ENCODE measurements at regions not wholly inside any gene's neighbourhood (a gene's known extent, or its start where the extent isn't known, plus 50 kb on each side); places are given as distances from the start of the nearest gene placed in this dataset.

DNA sequence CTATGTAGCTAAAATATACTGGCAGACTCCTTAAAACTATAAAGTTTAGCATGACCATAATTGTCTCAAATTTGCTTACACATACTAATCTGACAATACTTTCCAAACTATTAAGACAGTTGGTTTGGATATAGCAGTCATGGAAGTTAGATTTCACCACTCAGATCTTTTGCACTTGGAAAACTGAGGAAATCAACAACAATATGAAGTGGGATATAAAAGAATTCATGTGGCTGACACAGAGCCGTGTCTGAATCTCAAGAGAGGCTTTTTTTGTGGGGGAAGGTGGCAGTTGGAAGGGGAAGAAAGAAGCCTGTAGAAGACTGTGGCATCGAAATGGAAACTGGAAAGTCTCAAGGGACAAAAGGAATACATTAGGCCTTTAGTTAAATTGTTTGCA is 166.6 kb upstream of the FLRT2 start:
- no peak for TF ChIP-seq POLR2AphosphoS5 (IDR thresholded peaks at IDR 0.05; ENCODE audit: low read depth, low read length)
- TF ChIP-seq FOXP2 (optimal IDR thresholded peaks at IDR 0.05; ENCODE audit: borderline replicate concordance, extremely low read depth, extremely low read length, insufficient read depth), result no peak
- TF ChIP-seq REST (IDR thresholded peaks at IDR 0.05; ENCODE audit: insufficient read depth in 1 of 2, low read depth in 2 of 2, low read length in 2 of 2), result no peak
